ENCODE measurements at regions not wholly inside any gene's neighbourhood (a gene's known extent, or its start where the extent isn't known, plus 50 kb on each side); places are given as distances from the start of the nearest gene placed in this dataset.
"Not testable (repeated sequence)": the region's sequence is repeated elsewhere in the genome, so short reads cannot be mapped to it uniquely, and the experiment has no call there.

- DNase-seq: no peak
Measured at GRCh38 chrX:45804276-45804675, 603.6 kb upstream of the DIPK2B start.

GRCh38 chrX:45803383-45803921 lies 602.8 kb upstream of the DIPK2B start:
- peak; percentile 46 for DNase-seq

GRCh38 chrX:45801554-45801953 lies 600.9 kb upstream of the DIPK2B start:
- DNase-seq: no peak

- DNase-seq: not testable (repeated sequence)
Measured at GRCh38 chrX:45800746-45801453, 600.2 kb upstream of the DIPK2B start.

GRCh38 chrX:45799576-45799975 lies 598.9 kb upstream of the DIPK2B start:
- no peak for DNase-seq

- no peak for DNase-seq
Measured at GRCh38 chrX:45795546-45795945, 594.9 kb upstream of the DIPK2B start.

GRCh38 chrX:45794995-45795337 lies 594.3 kb upstream of the DIPK2B start:
- no peak for DNase-seq

GRCh38 chrX:45794323-45794994 lies 593.8 kb upstream of the DIPK2B start:
- no peak for DNase-seq

- DNase-seq: no peak
Measured at GRCh38 chrX:45788941-45789348, 588.3 kb upstream of the DIPK2B start.

- no peak for DNase-seq
Measured at GRCh38 chrX:45788315-45788714, 587.6 kb upstream of the DIPK2B start.

- no peak for DNase-seq
Measured at GRCh38 chrX:45784590-45784989, 583.9 kb upstream of the DIPK2B start.

- DNase-seq: no peak
Measured at GRCh38 chrX:45783002-45783401, 582.3 kb upstream of the DIPK2B start.

GRCh38 chrX:45781901-45782553 lies 581.4 kb upstream of the DIPK2B start:
- DNase-seq: no peak

GRCh38 chrX:45778616-45779015 lies 577.9 kb upstream of the DIPK2B start:
- DNase-seq: no peak

- no peak for DNase-seq
Measured at GRCh38 chrX:45777366-45777765, 576.7 kb upstream of the DIPK2B start.

GRCh38 chrX:45775468-45775867 lies 574.8 kb upstream of the DIPK2B start:
- DNase-seq: no peak

- no peak for DNase-seq
Measured at GRCh38 chrX:45774961-45775360, 574.3 kb upstream of the DIPK2B start.

- no peak for DNase-seq
Measured at GRCh38 chrX:45773572-45773971, 572.9 kb upstream of the DIPK2B start.

- peak; percentile 73 for DNase-seq
Measured at GRCh38 chrX:45771560-45772340, 571.1 kb upstream of the DIPK2B start.

- no peak for DNase-seq
Measured at GRCh38 chrX:45771114-45771513, 570.4 kb upstream of the DIPK2B start.

GRCh38 chrX:45769761-45770582 lies 569.3 kb upstream of the DIPK2B start:
- DNase-seq: peak; percentile 6

GRCh38 chrX:45768666-45769236 lies 568.1 kb upstream of the DIPK2B start:
- no peak for DNase-seq
